ENCODE measurements at regions not wholly inside any gene's neighbourhood (a gene's known extent, or its start where the extent isn't known, plus 50 kb on each side); places are given as distances from the start of the nearest gene placed in this dataset.

DNA sequence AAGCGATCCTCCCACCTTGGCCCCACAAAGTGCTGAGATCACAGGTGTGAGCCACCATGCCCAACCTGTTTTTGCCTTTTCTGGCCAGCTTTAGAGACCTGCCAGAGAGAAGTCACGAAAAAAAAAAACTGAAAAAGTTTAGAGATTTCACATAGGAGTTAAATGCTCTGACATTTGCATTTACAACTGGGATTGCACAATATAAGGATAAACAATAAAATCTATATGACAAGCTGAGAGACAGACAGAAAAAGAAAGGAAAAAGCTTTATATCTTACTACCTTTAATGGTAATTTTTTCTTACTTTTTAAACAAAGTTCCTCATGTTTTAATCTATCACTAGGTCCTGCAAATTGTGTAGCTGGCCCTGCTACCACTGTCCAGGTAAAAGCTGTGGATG lies 466.5 kb downstream of the TXNL1 start:
- Histone ChIP-seq H3K9ac (ENCODE audit: control insufficient read depth, insufficient read depth, low read length) (no peak overlapping the region), H3K4me3 (no peak overlapping the region), H4K20me1 (ENCODE audit: control insufficient read depth, insufficient read depth) (no peaks in the 10 kb centered on the region), H3K4me2 (ENCODE audit: control insufficient read depth, insufficient read depth) (no peak overlapping the region), H3K79me2 (ENCODE audit: control insufficient read depth, insufficient read depth, low read length) (no peaks in the 10 kb centered on the region), H3K27me3 (replicated peaks in 1 of 2; ENCODE audit: control insufficient read depth in 2 of 2, insufficient read depth in 2 of 2, low read length in 1 of 2) (no peaks in the 10 kb centered on the region), H3K27ac (ENCODE audit: control insufficient read depth, insufficient read depth) (no peak overlapping the region), H3K4me1 (ENCODE audit: control insufficient read depth, insufficient read depth, low read length) (no peaks in the 10 kb centered on the region), H3K36me3 (ENCODE audit: control insufficient read depth in 2 of 2, insufficient read depth in 2 of 2, low read length in 1 of 2) (no peaks in the 10 kb centered on the region), H2AFZ (ENCODE audit: control insufficient read depth, low read depth, low read length) (no peak overlapping the region), H3K9me3 (replicated peaks; ENCODE audit: control insufficient read depth, insufficient read depth, low read length) (no peaks in the 10 kb centered on the region)
- FAIRE-seq (no peak), DNase-seq (ENCODE audit: low read depth, low spot score) (no peak), ATAC-seq (no peak)
- WGBS (ENCODE audit: insufficient coverage, insufficient replicate concordance, low lambda C conversion rate, missing lambda C conversion rate): 0% methylated on average over 2 of the region's 2 CpGs
- intact Hi-C loops (cut with micrococcal nuclease; ENCODE audit: unreplicated experiment): no loop called here
- ChIA-PET CTCF (interaction anchor here (0.6 kb wide), 1 partner anchor 139 kb away, joined by 3 read pairs; no protein-coding TSS in a partner anchor), POLR2A (no interaction called here), RAD21 (ENCODE audit: unreplicated experiment) (no interaction called here), SMC1A (ENCODE audit: uncharacterized antibody, unreplicated experiment) (no interaction called here)
- in situ Hi-C loops (cut with MboI): no loop called here
- TF ChIP-seq HDAC2 (IDR thresholded peaks at IDR 0.05) (no peak), ESRRA (IDR thresholded peaks at IDR 0.05; ENCODE audit: low read length) (no peak), BCL11A (IDR thresholded peaks at IDR 0.05; ENCODE audit: low read depth, low read length) (no peak), SMAD1 (IDR thresholded peaks at IDR 0.05; ENCODE audit: low read depth, partially characterized antibody) (no peak), POLR2AphosphoS5 (IDR thresholded peaks at IDR 0.05; ENCODE audit: low read length) (no peak), NR2C1 (IDR thresholded peaks at IDR 0.05) (no peak), CBX3 (IDR thresholded peaks at IDR 0.05; ENCODE audit: borderline replicate concordance, low read depth) (no peak)
- TF ChIP-seq, protein P1, sequence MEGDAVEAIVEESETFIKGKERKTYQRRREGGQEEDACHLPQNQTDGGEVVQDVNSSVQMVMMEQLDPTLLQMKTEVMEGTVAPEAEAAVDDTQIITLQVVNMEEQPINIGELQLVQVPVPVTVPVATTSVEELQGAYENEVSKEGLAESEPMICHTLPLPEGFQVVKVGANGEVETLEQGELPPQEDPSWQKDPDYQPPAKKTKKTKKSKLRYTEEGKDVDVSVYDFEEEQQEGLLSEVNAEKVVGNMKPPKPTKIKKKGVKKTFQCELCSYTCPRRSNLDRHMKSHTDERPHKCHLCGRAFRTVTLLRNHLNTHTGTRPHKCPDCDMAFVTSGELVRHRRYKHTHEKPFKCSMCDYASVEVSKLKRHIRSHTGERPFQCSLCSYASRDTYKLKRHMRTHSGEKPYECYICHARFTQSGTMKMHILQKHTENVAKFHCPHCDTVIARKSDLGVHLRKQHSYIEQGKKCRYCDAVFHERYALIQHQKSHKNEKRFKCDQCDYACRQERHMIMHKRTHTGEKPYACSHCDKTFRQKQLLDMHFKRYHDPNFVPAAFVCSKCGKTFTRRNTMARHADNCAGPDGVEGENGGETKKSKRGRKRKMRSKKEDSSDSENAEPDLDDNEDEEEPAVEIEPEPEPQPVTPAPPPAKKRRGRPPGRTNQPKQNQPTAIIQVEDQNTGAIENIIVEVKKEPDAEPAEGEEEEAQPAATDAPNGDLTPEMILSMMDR (IDR thresholded peaks at IDR 0.05 in 2 of 3, conservative IDR thresholded peaks at IDR 0.05 in 1 of 3; ENCODE audit: control insufficient read depth in 2 of 3, extremely low read depth in 1 of 3, insufficient read depth in 1 of 3, low read depth in 3 of 3, low read length in 3 of 3): no peak
- no TSS peak for BruUV-seq (replicated peaks)
